ENCODE measurements at regions not wholly inside any gene's neighbourhood (a gene's known extent, or its start where the extent isn't known, plus 50 kb on each side); places are given as distances from the start of the nearest gene placed in this dataset.

- TF ChIP-seq CTCF (IDR thresholded peaks at IDR 0.05) = no peak
- H3K27ac ChIP-seq = no peak overlapping the region
- no peaks in the 10 kb centered on the region for H3K36me3 ChIP-seq
- no peaks in the 10 kb centered on the region for H3K9me3 ChIP-seq
- no peak overlapping the region for H3K4me3 ChIP-seq (ENCODE audit: low read depth in 1 of 2, low read length in 1 of 2)
- no peaks in the 10 kb centered on the region for H3K4me1 ChIP-seq (ENCODE audit: control insufficient read depth in 1 of 2, insufficient read depth in 1 of 2, low read depth in 1 of 2, low read length in 1 of 2)
- H3K27me3 ChIP-seq = no peaks in the 10 kb centered on the region
Observed at GRCh38 chr3:152157337-152157736, 111.4 kb upstream of the MBNL1 start.

DNA sequence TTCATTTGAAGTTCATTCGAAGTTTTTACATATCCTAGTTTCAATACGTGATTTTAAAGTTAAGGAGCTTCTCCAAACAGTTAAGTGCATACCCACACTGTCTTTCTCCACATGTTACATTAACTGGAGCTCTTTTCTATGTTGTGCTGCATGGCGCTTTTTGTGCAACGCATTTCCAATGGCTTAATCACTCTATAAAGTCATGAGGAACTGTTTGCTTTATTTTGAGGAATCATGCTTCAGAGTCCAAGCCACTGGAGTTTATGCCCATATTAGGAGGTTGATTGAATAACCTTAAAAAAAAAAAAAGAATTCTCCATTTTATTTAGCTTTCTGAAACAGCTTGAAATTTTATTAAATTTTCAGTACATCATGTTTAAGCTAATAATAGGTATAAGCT, 109.4 kb upstream of the MBNL1 start:
- TF ChIP-seq CTCF (IDR thresholded peaks at IDR 0.05) = no peak
- Histone ChIP-seq H3K27ac (no peak overlapping the region), H3K4me1 (ENCODE audit: control insufficient read depth in 1 of 2, insufficient read depth in 1 of 2, low read depth in 1 of 2, low read length in 1 of 2) (no peaks in the 10 kb centered on the region), H3K9me3 (no peaks in the 10 kb centered on the region), H3K36me3 (no peaks in the 10 kb centered on the region), H3K4me3 (ENCODE audit: low read depth in 1 of 2, low read length in 1 of 2) (no peak overlapping the region), H3K27me3 (no peaks in the 10 kb centered on the region)

GRCh38 chr3:152160350-152161011, 108.2 kb upstream of the MBNL1 start:
- no peak for TF ChIP-seq CTCF (IDR thresholded peaks at IDR 0.05)
- Histone ChIP-seq H3K4me1 (ENCODE audit: control insufficient read depth in 1 of 2, insufficient read depth in 1 of 2, low read depth in 1 of 2, low read length in 1 of 2) (no peaks in the 10 kb centered on the region), H3K4me3 (ENCODE audit: low read depth in 1 of 2, low read length in 1 of 2) (no peak overlapping the region), H3K27me3 (no peaks in the 10 kb centered on the region), H3K9me3 (no peaks in the 10 kb centered on the region), H3K36me3 (no peaks in the 10 kb centered on the region), H3K27ac (no peak overlapping the region)

GRCh38 chr3:152172460-152172859, 96.3 kb upstream of the MBNL1 start:
- Histone ChIP-seq H3K9me3 (no peaks in the 10 kb centered on the region), H3K36me3 (no peaks in the 10 kb centered on the region), H3K27me3 (no peaks in the 10 kb centered on the region), H3K27ac (no peak overlapping the region), H3K4me1 (ENCODE audit: control insufficient read depth in 1 of 2, insufficient read depth in 1 of 2, low read depth in 1 of 2, low read length in 1 of 2) (peaks cover 3 to 16% of the 10 kb centered on the region in 2 experiments), H3K4me3 (ENCODE audit: low read depth in 1 of 2, low read length in 1 of 2) (no peak overlapping the region)
- TF ChIP-seq CTCF (IDR thresholded peaks at IDR 0.05) = no peak

GRCh38 chr3:152173627-152174026, 95.1 kb upstream of the MBNL1 start:
- TF ChIP-seq CTCF (IDR thresholded peaks at IDR 0.05) = no peak
- H3K9me3 ChIP-seq = no peaks in the 10 kb centered on the region

More at GRCh38 chr3:152173627-152174026, 95.1 kb upstream of the MBNL1 start:
- H3K36me3 ChIP-seq = no peaks in the 10 kb centered on the region
- no peak overlapping the region for H3K4me3 ChIP-seq (ENCODE audit: low read depth in 1 of 2, low read length in 1 of 2)
- H3K27me3 ChIP-seq = no peaks in the 10 kb centered on the region
- H3K4me1 ChIP-seq (ENCODE audit: control insufficient read depth in 1 of 2, insufficient read depth in 1 of 2, low read depth in 1 of 2, low read length in 1 of 2) = peaks cover 10 to 24% of the 10 kb centered on the region in 2 experiments
- no peak overlapping the region for H3K27ac ChIP-seq

Data from neutrophil (primary cell).